ENCODE measurements at regions not wholly inside any gene's neighbourhood (a gene's known extent, or its start where the extent isn't known, plus 50 kb on each side); places are given as distances from the start of the nearest gene placed in this dataset.

- H3K27ac ChIP-seq (replicated peaks): no peak overlapping the region
- DNase-seq (ENCODE audit: low read depth in 1 of 2, low spot score in 1 of 2): no peak
- TF ChIP-seq CTCF (IDR thresholded peaks at IDR 0.05; ENCODE audit: insufficient read depth, low read length) (no peak), GABPA (IDR thresholded peaks at IDR 0.05; ENCODE audit: low read depth) (no peak), REST (IDR thresholded peaks at IDR 0.05; ENCODE audit: insufficient replicate concordance, low read depth) (no peak), POLR2AphosphoS5 (IDR thresholded peaks at IDR 0.05; ENCODE audit: low read depth) (no peak), SPI1 (IDR thresholded peaks at IDR 0.05; ENCODE audit: borderline replicate concordance, low read depth) (no peak)
- no peaks in the 10 kb centered on the region for H3K27me3 ChIP-seq (ENCODE audit: insufficient read depth, poor library complexity, severe bottlenecking)
- H3K4me3 ChIP-seq (replicated peaks; ENCODE audit: insufficient read depth, low read length): no peak overlapping the region
These were observed 319.1 kb downstream of the BRD1 start for GRCh38 chr22:49508561-49508960.

- Histone ChIP-seq H3K27me3 (ENCODE audit: insufficient read depth, poor library complexity, severe bottlenecking) (no peaks in the 10 kb centered on the region), H3K4me3 (replicated peaks; ENCODE audit: insufficient read depth, low read length) (no peak overlapping the region), H3K27ac (replicated peaks) (no peak overlapping the region)
- DNase-seq (ENCODE audit: low read depth in 1 of 2, low spot score in 1 of 2): no peak
- TF ChIP-seq REST (IDR thresholded peaks at IDR 0.05; ENCODE audit: insufficient replicate concordance, low read depth): no peak
- TF ChIP-seq SPI1 (IDR thresholded peaks at IDR 0.05; ENCODE audit: borderline replicate concordance, low read depth): no peak
- no peak for TF ChIP-seq CTCF (IDR thresholded peaks at IDR 0.05; ENCODE audit: insufficient read depth, low read length)
- no peak for TF ChIP-seq GABPA (IDR thresholded peaks at IDR 0.05; ENCODE audit: low read depth)
These were observed 319.9 kb downstream of the BRD1 start for GRCh38 chr22:49507607-49508292.

GRCh38 chr22:49506010-49506400 lies 321.7 kb downstream of the BRD1 start:
- Histone ChIP-seq H3K4me3 (replicated peaks; ENCODE audit: insufficient read depth, low read length) (no peak overlapping the region), H3K27ac (replicated peaks) (no peak overlapping the region), H3K27me3 (ENCODE audit: insufficient read depth, poor library complexity, severe bottlenecking) (no peaks in the 10 kb centered on the region)
- TF ChIP-seq REST (IDR thresholded peaks at IDR 0.05; ENCODE audit: insufficient replicate concordance, low read depth): no peak
- TF ChIP-seq SPI1 (IDR thresholded peaks at IDR 0.05; ENCODE audit: borderline replicate concordance, low read depth): no peak
- no peak for TF ChIP-seq GABPA (IDR thresholded peaks at IDR 0.05; ENCODE audit: low read depth)
- TF ChIP-seq CTCF (IDR thresholded peaks at IDR 0.05; ENCODE audit: insufficient read depth, low read length): no peak
- TF ChIP-seq POLR2AphosphoS5 (IDR thresholded peaks at IDR 0.05; ENCODE audit: low read depth): no peak
- DNase-seq (ENCODE audit: low read depth in 1 of 2, low spot score in 1 of 2): no peak

All from HL-60 (cell line).